H1 (cell line): ENCODE measurements at regions not wholly inside any gene's neighbourhood (a gene's known extent, or its start where the extent isn't known, plus 50 kb on each side); places are given as distances from the start of the nearest gene placed in this dataset.

ENCODE experiments used
- SIN3A ChIP-seq, 2 experiments: IDR thresholded peaks in 1 of 2; conservative IDR thresholded peaks in 1 of 2; 2 replicates each; pipeline ENCODE4 v1.6.1; 2011 to 2012; ENCODE audit warnings: low read length in 2 of 2, improper control_type of control experiment in 1 of 2, low read depth in 1 of 2, mild to moderate bottlenecking in 1 of 2
- TF ChIP-seq, protein P1 (sequence below): IDR thresholded peaks from 2 replicates; pipeline ENCODE4 v1.6.1; 2012; ENCODE audit warnings: inconsistent platforms

DNA sequence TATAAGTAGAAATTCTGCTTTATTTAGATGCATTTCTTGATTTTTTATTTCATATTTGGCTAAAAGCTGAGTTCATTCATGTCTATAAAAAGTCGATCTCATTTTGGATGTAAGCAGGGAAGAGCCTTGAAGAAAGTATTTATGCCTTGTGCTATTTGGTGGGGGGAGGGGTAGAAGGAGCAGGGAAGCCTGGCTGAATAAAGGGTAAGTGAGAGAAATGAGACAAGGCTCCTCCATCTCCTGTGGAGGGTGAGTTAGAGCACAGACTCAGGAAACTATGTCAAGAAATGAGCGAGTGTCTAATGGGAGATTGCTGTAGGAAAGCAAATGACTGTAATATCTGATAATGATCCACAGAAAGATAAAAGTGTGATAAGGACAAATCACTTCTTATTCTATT is 121.8 kb upstream of the ATP11B start (continued):
- no peak for TF ChIP-seq SIN3A (conservative IDR thresholded peaks at IDR 0.05 in 1 of 2, IDR thresholded peaks at IDR 0.05 in 1 of 2; ENCODE audit: low read depth in 1 of 2, low read length in 2 of 2)
- TF ChIP-seq, protein P1, sequence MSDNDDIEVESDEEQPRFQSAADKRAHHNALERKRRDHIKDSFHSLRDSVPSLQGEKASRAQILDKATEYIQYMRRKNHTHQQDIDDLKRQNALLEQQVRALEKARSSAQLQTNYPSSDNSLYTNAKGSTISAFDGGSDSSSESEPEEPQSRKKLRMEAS: no peak
- TF ChIP-seq, all 59 proteins: peak for 0
